K562 (cell line): ENCODE measurements at regions not wholly inside any gene's neighbourhood (a gene's known extent, or its start where the extent isn't known, plus 50 kb on each side); places are given as distances from the start of the nearest gene placed in this dataset.

Experiments used
- ATAC-seq: fragments of 200-7000 bp; cut with Tn5 transposase; 3 replicates; pipeline ENCODE4 v1.9.1; 2020; ENCODE audit warnings: moderate library complexity
- BruUV-seq: library from RNA; stranded (reverse); fragments of 400-500 nt; replicated peaks from 2 replicates; lab custom pipeline; 2021; lab: Mats Ljungman, UMichigan
- CTCF ChIA-PET: fragments of 300-600 bp; formaldehyde crosslinking; extraction: SDS; loops from one replicate; lab custom pipeline; 2021; ENCODE audit warnings: low intra/inter-chr PET ratio; lab: Yijun Ruan, JAX
- POLR2A ChIA-PET: fragments of 300-600, 350-650 bp; sonication (Branson Sonifier 250); formaldehyde crosslinking; extraction: SDS; loops from one replicate; lab custom pipeline; 2021; ENCODE audit warnings: antibody characterized with exemption, inconsistent platforms; lab: Yijun Ruan, JAX
- DNase-seq, 4 experiments: peaks; one replicate each; pipeline versions ENCODE4 v3.0.0 to v3.0.0-alpha.2; 2011 to 2018; ENCODE audit warnings: low spot score in 3 of 4, mixed read lengths in 3 of 4; ENCODE audit errors: extremely low read depth in 1 of 4
- FAIRE-seq: peaks from 2 replicates; lab custom pipeline; 2011; peaks lifted over from hg19 to GRCh38; lab: Jason Lieb, UNC
- H2AFZ ChIP-seq: 2 replicates; pipeline ENCODE4 v1.6.0; 2011; ENCODE audit warnings: low read depth, low read length, control low read depth, inconsistent platforms
- H3K27ac ChIP-seq: fragments of 200-600 bp; 3 replicates; pipeline ENCODE4 v1.8.0; 2011; ENCODE audit warnings: low read depth, mild to moderate bottlenecking, control low read depth, inconsistent platforms, low read length, moderate library complexity, mixed read lengths; ENCODE audit errors: extremely low read depth
- H3K27me3 ChIP-seq, 2 experiments: fragments of 300-600 bp in 1 of 2; 2 replicates in 1 of 2; 3 replicates in 1 of 2; pipeline versions ENCODE4 v1.6.0 to v1.8.0; 2011; ENCODE audit warnings: inconsistent platforms in 2 of 2, low read length in 2 of 2, mild to moderate bottlenecking in 1 of 2, mixed read lengths in 1 of 2, moderate library complexity in 1 of 2; ENCODE audit not compliant: control insufficient read depth in 2 of 2, insufficient read depth in 2 of 2
- H3K36me3 ChIP-seq: fragments of 300-600 bp; 3 replicates; pipeline ENCODE4 v1.8.0; 2011; ENCODE audit warnings: mild to moderate bottlenecking, low read length, inconsistent platforms; ENCODE audit not compliant: control insufficient read depth, insufficient read depth
- H3K4me1 ChIP-seq, 2 experiments: fragments of 200-600 bp in 1 of 2; replicated peaks in 1 of 2; 2 replicates in 1 of 2; 3 replicates in 1 of 2; pipeline versions ENCODE4 v1.5.1 to v1.8.0; 2011; ENCODE audit warnings: inconsistent platforms in 2 of 2, low read length in 2 of 2, mild to moderate bottlenecking in 1 of 2, mixed read lengths in 1 of 2, moderate library complexity in 1 of 2; ENCODE audit not compliant: control insufficient read depth in 2 of 2, insufficient read depth in 2 of 2
- H3K4me2 ChIP-seq: 2 replicates; pipeline ENCODE4 v1.6.1; 2011; ENCODE audit warnings: low read length, control low read depth, inconsistent platforms, mixed read lengths; ENCODE audit not compliant: insufficient read depth
- H3K4me3 ChIP-seq: fragments of 200-600 bp; sonication (generic), shearing (Covaris generic); 2 replicates; pipeline ENCODE4 v1.5.1; 2016; ENCODE audit warnings: control low read depth, inconsistent platforms
- H3K79me2 ChIP-seq: fragments of 200-600 bp; 3 replicates; pipeline ENCODE4 v1.8.0; 2011; ENCODE audit warnings: low read length, inconsistent platforms; ENCODE audit not compliant: control insufficient read depth, insufficient read depth
- H3K9ac ChIP-seq, 2 experiments: 2 replicates each; pipeline versions ENCODE4 v1.6.0 to v1.6.1; 2011; ENCODE audit warnings: low read depth in 2 of 2, low read length in 2 of 2, control low read depth in 1 of 2, inconsistent platforms in 1 of 2, mild to moderate bottlenecking in 1 of 2, mixed read lengths in 1 of 2; ENCODE audit not compliant: insufficient read depth in 1 of 2
- H3K9me1 ChIP-seq: one replicate; pipeline ENCODE4 v1.6.0; 2011; ENCODE audit warnings: inconsistent platforms, mild to moderate bottlenecking, low read length, moderate library complexity; ENCODE audit not compliant: control insufficient read depth, insufficient read depth
- H3K9me3 ChIP-seq: replicated peaks from 2 replicates; pipeline ENCODE4 v1.5.1; 2011; ENCODE audit warnings: low read depth, low read length, inconsistent platforms; ENCODE audit not compliant: control insufficient read depth, insufficient read depth
- H4K20me1 ChIP-seq: replicated peaks from 2 replicates; pipeline ENCODE4 v1.6.1; 2011; ENCODE audit warnings: low read length, inconsistent platforms, mixed read lengths; ENCODE audit not compliant: control insufficient read depth, insufficient read depth
- C11orf30 ChIP-seq: fragments of 450-650 bp; IDR thresholded peaks from 2 replicates; pipeline ENCODE4 v1.6.1; 2016; ENCODE audit warnings: low read depth, mild to moderate bottlenecking
- FOXJ3 ChIP-seq: sonication (generic); formaldehyde crosslinking; IDR thresholded peaks from 2 replicates; pipeline ENCODE4 v1.4.0; 2020; ENCODE audit warnings: mild to moderate bottlenecking, missing genetic modification reagents
- HMGN3 ChIP-seq: IDR thresholded peaks from 2 replicates; pipeline ENCODE4 v1.6.1; 2011; ENCODE audit warnings: borderline replicate concordance, low read depth, mild to moderate bottlenecking, mixed read lengths, low read length; ENCODE audit not compliant: insufficient read length; ENCODE audit errors: extremely low read depth
- MYBL2 ChIP-seq, 2 experiments: fragments of 450-650 bp in 1 of 2; sonication (generic) in 1 of 2; formaldehyde crosslinking in 1 of 2; IDR thresholded peaks; 2 replicates each; pipeline versions ENCODE4 v1.6.1 to v1.8.1; 2017 to 2022; ENCODE audit warnings: borderline replicate concordance in 1 of 2, inconsistent platforms in 1 of 2, low read depth in 1 of 2, mild to moderate bottlenecking in 1 of 2, missing genetic modification reagents in 1 of 2, moderate library complexity in 1 of 2
- NCOA4 ChIP-seq: fragments of 450-650 bp; IDR thresholded peaks from 2 replicates; pipeline ENCODE4 v1.6.1; 2018; ENCODE audit warnings: mild to moderate bottlenecking; ENCODE audit not compliant: partially characterized antibody
- RBM15 ChIP-seq: fragments of 200-400 bp; formaldehyde crosslinking; IDR thresholded peaks from 2 replicates; pipeline ENCODE4 v1.6.1; 2018; ENCODE audit warnings: mild to moderate bottlenecking, low read length, moderate library complexity; ENCODE audit not compliant: insufficient read depth
- RNF2 ChIP-seq: sonication (generic); IDR thresholded peaks from 2 replicates; pipeline ENCODE4 v1.6.1; 2016
- U2AF2 ChIP-seq: fragments of 200-400 bp; formaldehyde crosslinking; optimal IDR thresholded peaks from 2 replicates; pipeline ENCODE3; 2017; ENCODE audit warnings: low read depth, mild to moderate bottlenecking, low read length
- ZBTB34 ChIP-seq: fragments of 250-450 bp; sonication (Bioruptor Pico); IDR thresholded peaks from 2 replicates; pipeline ENCODE4 v1.8.0; 2021; ENCODE audit warnings: mild to moderate bottlenecking, moderate library complexity
- ZNF24 ChIP-seq: fragments of 450-650 bp; IDR thresholded peaks from 2 replicates; pipeline ENCODE4 v1.6.1; 2016
- ZNF263 ChIP-seq: sonication (generic); formaldehyde crosslinking; IDR thresholded peaks from 2 replicates; pipeline ENCODE4 v1.8.0; 2022; ENCODE audit warnings: mild to moderate bottlenecking, missing genetic modification reagents, borderline replicate concordance
- WGBS: fragments of 100-300 bp; shearing (Covaris generic); methylation state at CpG from one replicate; pipeline ENCODE4 v1.1.6; 2016; ENCODE audit warnings: low coverage, mixed read lengths; ENCODE audit not compliant: insufficient coverage; ENCODE audit errors: missing lambda C conversion rate; 5-methylcytosine and 5-hydroxymethylcytosine counted together
- in situ Hi-C: fragments of 300-500 bp; cut with MboI; formaldehyde crosslinking; loops from 4 replicates; pipeline ENCODE4 v1.15.0; 2018; ENCODE audit warnings: inconsistent platforms, mixed read lengths
- intact Hi-C: fragments of 100-400 bp; cut with micrococcal nuclease; formaldehyde crosslinking; loops from 2 replicates; pipeline ENCODE4 v1.14.2; 2022
- TF ChIP-seq, protein P1 (sequence below): fragments of 450-650 bp; formaldehyde crosslinking; IDR thresholded peaks from 2 replicates; pipeline ENCODE4 v1.4.0; 2020; ENCODE audit warnings: mild to moderate bottlenecking
- TF ChIP-seq, protein P2 (sequence below): fragments of 250-450 bp; sonication (Bioruptor Pico); IDR thresholded peaks from 2 replicates; pipeline ENCODE4 v1.8.0; 2021; ENCODE audit warnings: borderline replicate concordance, mild to moderate bottlenecking, moderate library complexity; ENCODE audit not compliant: poor library complexity, severe bottlenecking

DNA sequence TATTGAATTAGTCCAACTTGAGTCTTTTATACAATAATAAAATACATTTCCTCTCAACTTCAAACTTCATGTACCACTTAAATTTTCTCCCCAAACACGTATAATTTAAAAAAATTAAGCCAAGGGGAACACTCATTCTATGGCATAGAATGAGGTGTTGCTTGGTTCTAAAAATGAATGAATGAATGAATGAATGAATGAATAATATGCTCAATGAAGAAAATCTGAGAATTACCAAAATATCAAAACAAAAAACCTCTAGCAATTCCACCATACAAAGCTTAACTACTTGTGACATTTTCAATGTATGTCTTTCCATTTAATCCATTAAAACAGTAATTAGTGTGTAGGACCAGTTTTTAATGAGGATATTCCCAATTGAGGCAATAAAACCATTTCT, 62.7 kb upstream of the PLAC8 start:
- Histone ChIP-seq H4K20me1 (no peaks in the 10 kb centered on the region), H3K79me2 (no peaks in the 10 kb centered on the region), H3K9me3 (no peaks in the 10 kb centered on the region), H2AFZ (no peak overlapping the region), H3K4me3 (no peak overlapping the region), H3K9ac (no peak overlapping the region)
- ATAC-seq (no peak), DNase-seq (no peak)
- ChIA-PET POLR2A (no interaction called here), CTCF (no interaction called here)
- intact Hi-C loops = no loop called here
- WGBS = 3% methylated on average over 1 of the region's 1 CpG
- TF ChIP-seq RBM15 (no peak), RNF2 (no peak), ZNF24 (0 out of 2 replicates have a peak, but pooled peaks have one; percentile 50), ZBTB34 (CRISPR knock-in tag) (no peak)
- TF ChIP-seq, all 486 proteins: peak for 1
- peaks cover 6 to 8% of the 10 kb centered on the region in 2 experiments; a peak in 4 of 5 replicates for H3K27me3 ChIP-seq
- BruUV-seq = no TSS peak
- H3K9me1 ChIP-seq = no peaks in the 10 kb centered on the region
- in situ Hi-C loops = no loop called here
- H3K36me3 ChIP-seq = no peaks in the 10 kb centered on the region
- H3K4me1 ChIP-seq = no peaks in the 10 kb centered on the region
- H3K27ac ChIP-seq = no peak overlapping the region
- FAIRE-seq = no peak
- no peak overlapping the region for H3K4me2 ChIP-seq

GRCh38 chr4:83174844-83175414, 60.4 kb upstream of the PLAC8 start:
- H3K27ac ChIP-seq = no peak overlapping the region
- no peak overlapping the region for H2AFZ ChIP-seq
- H3K4me1 ChIP-seq = no peaks in the 10 kb centered on the region
- H3K36me3 ChIP-seq = no peaks in the 10 kb centered on the region
- WGBS = 5% methylated on average over 4 of the region's 4 CpGs
- H3K9me1 ChIP-seq = no peaks in the 10 kb centered on the region
- BruUV-seq = no TSS peak
- DNase-seq (no peak), ATAC-seq (no peak), FAIRE-seq (no peak)
- no peaks in the 10 kb centered on the region for H4K20me1 ChIP-seq
- no peaks in the 10 kb centered on the region for H3K79me2 ChIP-seq
- ChIA-PET POLR2A (no interaction called here), CTCF (no interaction called here)
- no peak overlapping the region for H3K9ac ChIP-seq
- peaks cover 3 to 6% of the 10 kb centered on the region in 2 experiments; a peak in 4 of 5 replicates for H3K27me3 ChIP-seq
- H3K9me3 ChIP-seq = no peaks in the 10 kb centered on the region
- H3K4me2 ChIP-seq = no peak overlapping the region
- in situ Hi-C loops (no loop called here), intact Hi-C loops (no loop called here)
- H3K4me3 ChIP-seq = no peak overlapping the region
- TF ChIP-seq U2AF2 (no peak), FOXJ3 (no peak), HMGN3 (no peak), NCOA4 (no peak), C11orf30 (no peak), MYBL2 (IDR thresholded peaks at IDR 0.05; ENCODE audit: low read depth) (no peak), MYBL2 (CRISPR knock-in tag; IDR thresholded peaks at IDR 0.05; ENCODE audit: borderline replicate concordance) (no peak), ZNF263 (CRISPR knock-in tag) (no peak)
- TF ChIP-seq, protein P1, sequence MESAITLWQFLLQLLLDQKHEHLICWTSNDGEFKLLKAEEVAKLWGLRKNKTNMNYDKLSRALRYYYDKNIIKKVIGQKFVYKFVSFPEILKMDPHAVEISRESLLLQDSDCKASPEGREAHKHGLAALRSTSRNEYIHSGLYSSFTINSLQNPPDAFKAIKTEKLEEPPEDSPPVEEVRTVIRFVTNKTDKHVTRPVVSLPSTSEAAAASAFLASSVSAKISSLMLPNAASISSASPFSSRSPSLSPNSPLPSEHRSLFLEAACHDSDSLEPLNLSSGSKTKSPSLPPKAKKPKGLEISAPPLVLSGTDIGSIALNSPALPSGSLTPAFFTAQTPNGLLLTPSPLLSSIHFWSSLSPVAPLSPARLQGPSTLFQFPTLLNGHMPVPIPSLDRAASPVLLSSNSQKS (CRISPR knock-in tag) = no peak
- TF ChIP-seq, protein P2, sequence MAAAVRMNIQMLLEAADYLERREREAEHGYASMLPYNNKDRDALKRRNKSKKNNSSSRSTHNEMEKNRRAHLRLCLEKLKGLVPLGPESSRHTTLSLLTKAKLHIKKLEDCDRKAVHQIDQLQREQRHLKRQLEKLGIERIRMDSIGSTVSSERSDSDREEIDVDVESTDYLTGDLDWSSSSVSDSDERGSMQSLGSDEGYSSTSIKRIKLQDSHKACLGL = no peak
